HEK293 (cell line): ENCODE measurements at regions not wholly inside any gene's neighbourhood (a gene's known extent, or its start where the extent isn't known, plus 50 kb on each side); places are given as distances from the start of the nearest gene placed in this dataset.

ENCODE experiments used
- GLI4 ChIP-seq: fragments of 450-650 bp; formaldehyde crosslinking; IDR thresholded peaks from 2 replicates; pipeline ENCODE4 v1.5.1; 2016; ENCODE audit warnings: missing biosample characterization, missing genetic modification characterization
- KLF16 ChIP-seq: fragments of 450-650 bp; formaldehyde crosslinking; IDR thresholded peaks from 2 replicates; pipeline ENCODE4 v1.5.1; 2017; ENCODE audit warnings: missing biosample characterization, missing genetic modification characterization
- KLF8 ChIP-seq: fragments of 450-650 bp; formaldehyde crosslinking; IDR thresholded peaks from 2 replicates; pipeline ENCODE4 v1.5.1; 2016; ENCODE audit warnings: missing biosample characterization, missing genetic modification characterization
- PBX3 ChIP-seq: sonication (generic); formaldehyde crosslinking; IDR thresholded peaks from 2 replicates; pipeline ENCODE4 v1.8.1; 2022; ENCODE audit warnings: mild to moderate bottlenecking, moderate library complexity, missing genetic modification reagents
- SP2 ChIP-seq: fragments of 450-650 bp; formaldehyde crosslinking; IDR thresholded peaks from 2 replicates; pipeline ENCODE4 v1.5.1; 2016; ENCODE audit warnings: missing biosample characterization, missing genetic modification characterization
- ZBTB17 ChIP-seq: fragments of 450-650 bp; formaldehyde crosslinking; IDR thresholded peaks from 2 replicates; pipeline ENCODE4 v1.5.1; 2016; ENCODE audit warnings: missing biosample characterization, missing genetic modification characterization
- ZNF121 ChIP-seq: fragments of 450-650 bp; formaldehyde crosslinking; IDR thresholded peaks from 2 replicates; pipeline ENCODE4 v1.5.1; 2016; ENCODE audit warnings: missing biosample characterization, missing genetic modification characterization
- ZNF174 ChIP-seq: fragments of 450-650 bp; formaldehyde crosslinking; IDR thresholded peaks from 2 replicates; pipeline ENCODE4 v1.5.0; 2017; ENCODE audit warnings: missing biosample characterization, mild to moderate bottlenecking, missing genetic modification characterization
- ZNF202 ChIP-seq: fragments of 450-650 bp; formaldehyde crosslinking; IDR thresholded peaks from 2 replicates; pipeline ENCODE4 v1.5.1; 2016; ENCODE audit warnings: missing biosample characterization, missing genetic modification characterization, borderline replicate concordance
- ZNF248 ChIP-seq: fragments of 450-650 bp; formaldehyde crosslinking; IDR thresholded peaks from 2 replicates; pipeline ENCODE4 v1.5.1; 2017; ENCODE audit warnings: missing biosample characterization, missing genetic modification characterization
- ZNF354C ChIP-seq: fragments of 450-650 bp; formaldehyde crosslinking; IDR thresholded peaks from 2 replicates; pipeline ENCODE4 v1.5.1; 2016; ENCODE audit warnings: missing biosample characterization, missing genetic modification characterization, low read depth, borderline replicate concordance
- ZNF518A ChIP-seq: fragments of 450-650 bp; formaldehyde crosslinking; conservative IDR thresholded peaks from 2 replicates; pipeline ENCODE4 v1.5.1; 2016; ENCODE audit warnings: low read depth, missing biosample characterization, missing genetic modification characterization
- ZNF843 ChIP-seq: fragments of 450-650 bp; formaldehyde crosslinking; IDR thresholded peaks from 2 replicates; pipeline ENCODE4 v1.5.1; 2016; ENCODE audit warnings: missing biosample characterization, missing genetic modification characterization
- ZSCAN30 ChIP-seq: fragments of 450-650 bp; IDR thresholded peaks from 2 replicates; pipeline ENCODE4 v1.5.1; 2018; ENCODE audit warnings: missing biosample characterization, mild to moderate bottlenecking, missing genetic modification characterization, moderate library complexity
- ZXDB ChIP-seq: fragments of 450-650 bp; formaldehyde crosslinking; IDR thresholded peaks from 2 replicates; pipeline ENCODE4 v1.5.1; 2016; ENCODE audit warnings: missing biosample characterization, missing genetic modification characterization
- TF ChIP-seq, protein P1 (sequence below): fragments of 450-650 bp; formaldehyde crosslinking; IDR thresholded peaks from 2 replicates; pipeline ENCODE4 v1.5.1; 2016; ENCODE audit warnings: missing biosample characterization, missing genetic modification characterization
- TF ChIP-seq, protein P2 (sequence below): fragments of 450-650 bp; formaldehyde crosslinking; optimal IDR thresholded peaks from 2 replicates; pipeline ENCODE3; 2016; ENCODE audit warnings: missing biosample characterization, mild to moderate bottlenecking, missing genetic modification characterization

DNA sequence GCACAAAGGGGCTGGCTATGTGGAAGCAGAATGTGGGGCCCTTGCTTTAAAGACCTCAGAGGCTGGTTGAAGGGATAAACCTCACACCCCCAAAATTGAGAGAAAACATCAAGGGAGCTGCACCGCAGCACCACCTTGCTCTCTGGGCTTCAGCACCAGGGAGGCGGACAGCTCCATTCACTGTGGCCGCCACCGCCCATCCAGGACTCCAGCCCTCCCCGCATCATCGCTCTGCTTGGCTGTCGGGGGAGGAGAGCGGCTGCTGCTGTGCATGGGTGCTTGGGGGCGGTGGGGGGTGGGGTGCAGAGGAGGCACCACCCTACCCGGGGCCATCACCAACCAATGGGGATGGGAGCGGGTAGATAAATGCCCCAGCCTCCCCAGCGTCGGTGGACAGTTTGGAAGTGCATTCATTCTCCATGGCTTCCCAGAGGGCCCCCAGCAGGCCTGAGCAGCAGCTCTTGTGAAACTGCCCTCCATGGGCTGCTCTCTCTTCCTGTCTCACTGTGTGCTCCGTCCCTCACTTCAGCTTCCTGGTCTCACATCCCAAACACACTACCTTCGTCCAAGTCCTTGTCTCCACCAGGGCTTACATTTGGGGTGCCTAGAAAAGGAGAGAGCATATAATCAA, 75.7 kb upstream of the BHLHE23 start (continued):
- TF ChIP-seq ZNF518A (tag by site-specific recombination), result no peak
- no peak for TF ChIP-seq ZNF843 (tag by site-specific recombination)
- 0 out of 2 replicates have a peak, but pooled peaks have one; percentile 13 for TF ChIP-seq SP2
- no peak for TF ChIP-seq ZNF174 (tag by site-specific recombination)
- TF ChIP-seq KLF8 (tag by site-specific recombination), result 0 out of 2 replicates have a peak, but pooled peaks have one; percentile 19
- no peak for TF ChIP-seq ZNF248 (tag by site-specific recombination)
- TF ChIP-seq GLI4 (tag by site-specific recombination), result no peak
- TF ChIP-seq ZBTB17, result peak; percentile 62
- 0 out of 2 replicates have a peak, but pooled peaks have one; percentile 38 for TF ChIP-seq PBX3 (CRISPR knock-in tag)
- TF ChIP-seq ZNF354C (tag by site-specific recombination), result no peak
- TF ChIP-seq ZNF121, result no peak
- TF ChIP-seq, protein P1, sequence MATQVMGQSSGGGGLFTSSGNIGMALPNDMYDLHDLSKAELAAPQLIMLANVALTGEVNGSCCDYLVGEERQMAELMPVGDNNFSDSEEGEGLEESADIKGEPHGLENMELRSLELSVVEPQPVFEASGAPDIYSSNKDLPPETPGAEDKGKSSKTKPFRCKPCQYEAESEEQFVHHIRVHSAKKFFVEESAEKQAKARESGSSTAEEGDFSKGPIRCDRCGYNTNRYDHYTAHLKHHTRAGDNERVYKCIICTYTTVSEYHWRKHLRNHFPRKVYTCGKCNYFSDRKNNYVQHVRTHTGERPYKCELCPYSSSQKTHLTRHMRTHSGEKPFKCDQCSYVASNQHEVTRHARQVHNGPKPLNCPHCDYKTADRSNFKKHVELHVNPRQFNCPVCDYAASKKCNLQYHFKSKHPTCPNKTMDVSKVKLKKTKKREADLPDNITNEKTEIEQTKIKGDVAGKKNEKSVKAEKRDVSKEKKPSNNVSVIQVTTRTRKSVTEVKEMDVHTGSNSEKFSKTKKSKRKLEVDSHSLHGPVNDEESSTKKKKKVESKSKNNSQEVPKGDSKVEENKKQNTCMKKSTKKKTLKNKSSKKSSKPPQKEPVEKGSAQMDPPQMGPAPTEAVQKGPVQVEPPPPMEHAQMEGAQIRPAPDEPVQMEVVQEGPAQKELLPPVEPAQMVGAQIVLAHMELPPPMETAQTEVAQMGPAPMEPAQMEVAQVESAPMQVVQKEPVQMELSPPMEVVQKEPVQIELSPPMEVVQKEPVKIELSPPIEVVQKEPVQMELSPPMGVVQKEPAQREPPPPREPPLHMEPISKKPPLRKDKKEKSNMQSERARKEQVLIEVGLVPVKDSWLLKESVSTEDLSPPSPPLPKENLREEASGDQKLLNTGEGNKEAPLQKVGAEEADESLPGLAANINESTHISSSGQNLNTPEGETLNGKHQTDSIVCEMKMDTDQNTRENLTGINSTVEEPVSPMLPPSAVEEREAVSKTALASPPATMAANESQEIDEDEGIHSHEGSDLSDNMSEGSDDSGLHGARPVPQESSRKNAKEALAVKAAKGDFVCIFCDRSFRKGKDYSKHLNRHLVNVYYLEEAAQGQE (tag by site-specific recombination), result peak; percentile 98
- TF ChIP-seq ZNF202, result no peak
- TF ChIP-seq KLF16, result peak; percentile 76; the same call in 1 of the 2 replicates
- no peak for TF ChIP-seq ZSCAN30 (tag by site-specific recombination)
- TF ChIP-seq, protein P2, sequence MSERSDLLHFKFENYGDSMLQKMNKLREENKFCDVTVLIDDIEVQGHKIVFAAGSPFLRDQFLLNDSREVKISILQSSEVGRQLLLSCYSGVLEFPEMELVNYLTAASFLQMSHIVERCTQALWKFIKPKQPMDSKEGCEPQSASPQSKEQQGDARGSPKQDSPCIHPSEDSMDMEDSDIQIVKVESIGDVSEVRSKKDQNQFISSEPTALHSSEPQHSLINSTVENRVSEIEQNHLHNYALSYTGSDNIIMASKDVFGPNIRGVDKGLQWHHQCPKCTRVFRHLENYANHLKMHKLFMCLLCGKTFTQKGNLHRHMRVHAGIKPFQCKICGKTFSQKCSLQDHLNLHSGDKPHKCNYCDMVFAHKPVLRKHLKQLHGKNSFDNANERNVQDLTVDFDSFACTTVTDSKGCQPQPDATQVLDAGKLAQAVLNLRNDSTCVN (tag by site-specific recombination), result peak; percentile 1
- no peak for TF ChIP-seq ZXDB (tag by site-specific recombination)
